GM19452 (cell line): ENCODE measurements at regions not wholly inside any gene's neighbourhood (a gene's known extent, or its start where the extent isn't known, plus 50 kb on each side); places are given as distances from the start of the nearest gene placed in this dataset.

ENCODE experiments used
- ATAC-seq: cut with Tn5 transposase; IDR thresholded peaks from one replicate; pipeline ENCODE4 v1.9.1; 2021; ENCODE audit not compliant: unreplicated experiment

- ATAC-seq: no peak
Observed at GRCh38 chr1:234869182-234870019, 259.2 kb downstream of the TOMM20 start.

GRCh38 chr1:234868296-234869147 is 258.5 kb upstream of the IRF2BP2 start:
- ATAC-seq: no peak

GRCh38 chr1:234866007-234866866 is 256.3 kb upstream of the IRF2BP2 start:
- no peak for ATAC-seq

- ATAC-seq: no peak
Observed at GRCh38 chr1:234865171-234866006, 255.4 kb upstream of the IRF2BP2 start.

GRCh38 chr1:234864116-234864515 is 254.1 kb upstream of the IRF2BP2 start:
- no peak for ATAC-seq

GRCh38 chr1:234863551-234863971 is 253.6 kb upstream of the IRF2BP2 start:
- no peak for ATAC-seq

GRCh38 chr1:234862944-234863515 is 253.1 kb upstream of the IRF2BP2 start:
- no peak for ATAC-seq

- no peak for ATAC-seq
Observed at GRCh38 chr1:234862360-234862943, 252.5 kb upstream of the IRF2BP2 start.

- no peak for ATAC-seq
Observed at GRCh38 chr1:234861761-234862160, 251.8 kb upstream of the IRF2BP2 start.

GRCh38 chr1:234861024-234861620 is 251.1 kb upstream of the IRF2BP2 start:
- ATAC-seq: no peak

- no peak for ATAC-seq
Observed at GRCh38 chr1:234858722-234859121, 248.7 kb upstream of the IRF2BP2 start.

GRCh38 chr1:234856845-234857245 is 246.9 kb upstream of the IRF2BP2 start:
- ATAC-seq: no peak

GRCh38 chr1:234855851-234856250 is 245.9 kb upstream of the IRF2BP2 start:
- no peak for ATAC-seq

- no peak for ATAC-seq
Observed at GRCh38 chr1:234854645-234855039, 244.7 kb upstream of the IRF2BP2 start.

- ATAC-seq: no peak
Observed at GRCh38 chr1:234853906-234854644, 244.1 kb upstream of the IRF2BP2 start.

- no peak for ATAC-seq
Observed at GRCh38 chr1:234852659-234853058, 242.7 kb upstream of the IRF2BP2 start.

- peak; percentile 63 for ATAC-seq
Observed at GRCh38 chr1:234851450-234852438, 241.8 kb upstream of the IRF2BP2 start.
